IMR-90 (cell line): ENCODE measurements at regions not wholly inside any gene's neighbourhood (a gene's known extent, or its start where the extent isn't known, plus 50 kb on each side); places are given as distances from the start of the nearest gene placed in this dataset.

Experiments
- ATAC-seq: fragments of 200-7000 bp; cut with Tn5 transposase; 2 replicates; pipeline ENCODE4 v1.9.1; 2020; ENCODE audit warnings: low read depth, mild to moderate bottlenecking, moderate library complexity
- BruUV-seq: library from RNA; stranded (reverse); fragments of 400-500 nt; replicated peaks from 2 replicates; lab custom pipeline; 2021; lab: Mats Ljungman, UMichigan
- CTCF ChIA-PET: fragments of 300-600 bp; formaldehyde crosslinking; extraction: SDS; loops from one replicate; lab custom pipeline; 2021; ENCODE audit warnings: antibody characterized with exemption; lab: Yijun Ruan, JAX
- POLR2A ChIA-PET: fragments of 300-600 bp; sonication (Branson Sonifier 250); formaldehyde crosslinking; loops from one replicate; lab custom pipeline; 2022; ENCODE audit warnings: antibody characterized with exemption; ENCODE audit not compliant: unreplicated experiment; lab: Charles Lee
- DNase-seq: peaks from one replicate; pipeline ENCODE4 v3.0.0; 2013
- H2AFZ ChIP-seq: replicated peaks from 2 replicates; pipeline ENCODE3; 2013; ENCODE audit warnings: low read length, mild to moderate bottlenecking; ENCODE audit not compliant: poor library complexity
- H2AK5ac ChIP-seq: 2 replicates; pipeline ENCODE4 v1.6.1; 2013; ENCODE audit warnings: low read depth, low read length, inconsistent platforms
- H2AK9ac ChIP-seq: replicated peaks from 2 replicates; pipeline ENCODE3; 2013; ENCODE audit warnings: mild to moderate bottlenecking, low read depth, low read length, moderate library complexity; ENCODE audit not compliant: poor library complexity
- H2BK120ac ChIP-seq: 2 replicates; pipeline ENCODE4 v1.6.1; 2013; ENCODE audit warnings: low read depth, low read length, inconsistent platforms
- H2BK15ac ChIP-seq: 3 replicates; pipeline ENCODE4 v1.6.1; 2013; ENCODE audit warnings: low read depth, low read length, inconsistent platforms
- H2BK20ac ChIP-seq: 2 replicates; pipeline ENCODE4 v1.6.1; 2013; ENCODE audit warnings: low read depth, mild to moderate bottlenecking, inconsistent platforms, low read length, moderate library complexity
- H2BK5ac ChIP-seq: 2 replicates; pipeline ENCODE4 v1.6.1; 2013; ENCODE audit warnings: mild to moderate bottlenecking, low read depth, low read length, inconsistent platforms; ENCODE audit not compliant: poor library complexity, severe bottlenecking
- H3K14ac ChIP-seq: replicated peaks from 2 replicates; pipeline ENCODE4 v1.6.1; 2013; ENCODE audit warnings: low read depth, low read length, inconsistent platforms
- H3K18ac ChIP-seq: 2 replicates; pipeline ENCODE4 v1.6.1; 2013; ENCODE audit warnings: low read depth, low read length, control low read depth
- H3K23ac ChIP-seq: 2 replicates; pipeline ENCODE4 v1.6.1; 2013; ENCODE audit warnings: low read depth, low read length, inconsistent platforms
- H3K27ac ChIP-seq: 2 replicates; pipeline ENCODE4 v1.5.1; 2013; ENCODE audit warnings: mild to moderate bottlenecking, control low read depth, low read length; ENCODE audit not compliant: insufficient read depth
- H3K27me3 ChIP-seq: 2 replicates; pipeline ENCODE4 v1.6.1; 2013; ENCODE audit warnings: low read length; ENCODE audit not compliant: control insufficient read depth, insufficient read depth
- H3K36me3 ChIP-seq: 2 replicates; pipeline ENCODE4 v1.6.1; 2013; ENCODE audit warnings: low read length, mixed read lengths; ENCODE audit not compliant: control insufficient read depth, insufficient read depth
- H3K4ac ChIP-seq: 2 replicates; pipeline ENCODE4 v1.6.1; 2013; ENCODE audit warnings: low read depth, low read length, inconsistent platforms
- H3K4me1 ChIP-seq: 2 replicates; pipeline ENCODE4 v1.6.1; 2013; ENCODE audit warnings: low read length, mixed read lengths; ENCODE audit not compliant: control insufficient read depth, insufficient read depth
- H3K4me2 ChIP-seq: 2 replicates; pipeline ENCODE4 v1.6.1; 2013; ENCODE audit warnings: low read depth, mild to moderate bottlenecking, control low read depth, low read length, moderate library complexity
- H3K4me3 ChIP-seq: 2 replicates; pipeline ENCODE4 v1.5.1; 2013; ENCODE audit warnings: low read depth, mild to moderate bottlenecking, control low read depth, low read length, moderate library complexity; ENCODE audit not compliant: insufficient read depth
- H3K56ac ChIP-seq: 2 replicates; pipeline ENCODE4 v1.6.1; 2013; ENCODE audit warnings: low read length, inconsistent platforms; ENCODE audit not compliant: insufficient read depth; ENCODE audit errors: extremely low read depth
- H3K79me1 ChIP-seq, 2 experiments: 2 replicates each; pipeline ENCODE4 v1.6.1; 2013; ENCODE audit warnings: low read length in 2 of 2, inconsistent platforms in 1 of 2, low read depth in 1 of 2
- H3K9ac ChIP-seq: 2 replicates; pipeline ENCODE4 v1.6.1; 2013; ENCODE audit warnings: low read depth, low read length, control low read depth
- H3K9me1 ChIP-seq: 2 replicates; pipeline ENCODE4 v1.6.1; 2013; ENCODE audit warnings: low read length, inconsistent platforms; ENCODE audit not compliant: insufficient read depth
- H3K9me3 ChIP-seq: 2 replicates; pipeline ENCODE4 v1.6.1; 2013; ENCODE audit warnings: low read length; ENCODE audit not compliant: control insufficient read depth, insufficient read depth
- H4K20me1 ChIP-seq: 2 replicates; pipeline ENCODE4 v1.6.1; 2013; ENCODE audit warnings: low read length, inconsistent platforms; ENCODE audit not compliant: insufficient read depth
- H4K5ac ChIP-seq: 2 replicates; pipeline ENCODE4 v1.6.1; 2013; ENCODE audit warnings: mild to moderate bottlenecking, low read depth, low read length, control low read depth
- H4K8ac ChIP-seq, 2 experiments: 2 replicates each; pipeline ENCODE4 v1.6.1; 2013; ENCODE audit warnings: low read depth in 2 of 2, low read length in 2 of 2, control low read depth in 1 of 2, inconsistent platforms in 1 of 2
- H4K91ac ChIP-seq: 2 replicates; pipeline ENCODE4 v1.6.1; 2013; ENCODE audit warnings: low read depth, low read length, inconsistent platforms; ENCODE audit not compliant: insufficient read depth
- BHLHE40 ChIP-seq: fragments of 150-350 bp; IDR thresholded peaks from 2 replicates; pipeline ENCODE4 v1.6.1; 2016; ENCODE audit warnings: mild to moderate bottlenecking, low read depth, low read length
- CEBPB ChIP-seq: IDR thresholded peaks from 2 replicates; pipeline ENCODE4 v1.6.1; 2012; ENCODE audit warnings: low read depth, low read length, improper control_type of control experiment
- CHD1 ChIP-seq: IDR thresholded peaks from 2 replicates; pipeline ENCODE4 v1.6.1; 2012; ENCODE audit warnings: low read depth, low read length, improper control_type of control experiment
- FOS ChIP-seq: fragments of 150-350 bp; IDR thresholded peaks from 2 replicates; pipeline ENCODE4 v1.6.1; 2016; ENCODE audit warnings: low read depth, low read length
- MAFK ChIP-seq: IDR thresholded peaks from 2 replicates; pipeline ENCODE4 v1.6.1; 2012; ENCODE audit warnings: low read depth, low read length, improper control_type of control experiment
- MAZ ChIP-seq: IDR thresholded peaks from 2 replicates; pipeline ENCODE4 v1.6.1; 2012; ENCODE audit warnings: low read depth, mild to moderate bottlenecking, low read length, improper control_type of control experiment, moderate library complexity, borderline replicate concordance
- MXI1 ChIP-seq: IDR thresholded peaks from 2 replicates; pipeline ENCODE4 v1.6.1; 2012; ENCODE audit warnings: low read depth, mild to moderate bottlenecking, low read length, moderate library complexity, borderline replicate concordance
- POLR2A ChIP-seq: IDR thresholded peaks from 2 replicates; pipeline ENCODE4 v1.6.1; 2012; ENCODE audit warnings: mild to moderate bottlenecking, low read depth, low read length
- RAD21 ChIP-seq: IDR thresholded peaks from 2 replicates; pipeline ENCODE4 v1.6.1; 2012; ENCODE audit warnings: low read length, improper control_type of control experiment
- RCOR1 ChIP-seq: IDR thresholded peaks from 2 replicates; pipeline ENCODE4 v1.6.1; 2012; ENCODE audit warnings: mild to moderate bottlenecking, low read length, improper control_type of control experiment; ENCODE audit not compliant: insufficient replicate concordance
- RFX5 ChIP-seq: IDR thresholded peaks from 2 replicates; pipeline ENCODE4 v1.8.0; 2012; ENCODE audit warnings: low read depth, mild to moderate bottlenecking, low read length, moderate library complexity
- SMC3 ChIP-seq: fragments of 150-350 bp; IDR thresholded peaks from 2 replicates; pipeline ENCODE4 v1.6.1; 2016; ENCODE audit warnings: low read depth, mild to moderate bottlenecking, antibody characterized with exemption, low read length, moderate library complexity
- WGBS, 2 experiments: methylation state at CpG; one replicate each; pipeline versions ENCODE4 v1.1.5 to v1.1.7; 2013; ENCODE audit warnings: missing lambda C conversion rate in 2 of 2; ENCODE audit not compliant: insufficient read length in 1 of 2; ENCODE audit errors: extremely low coverage in 2 of 2; 5-methylcytosine and 5-hydroxymethylcytosine counted together
- dilution Hi-C: fragments of 300-500 bp; cut with HindIII; formaldehyde crosslinking; loops from one replicate; pipeline ENCODE4 v1.14.3; 2018; ENCODE audit warnings: low sequenced_read_pairs; ENCODE audit not compliant: unreplicated experiment
- in situ Hi-C: fragments of 300-500 bp; cut with MboI; formaldehyde crosslinking; loops from 3 replicates; pipeline ENCODE4 v1.14.3; 2019; ENCODE audit warnings: low sequenced_read_pairs, inconsistent platforms, mixed read lengths
- intact Hi-C: fragments of 100-400 bp; cut with micrococcal nuclease; formaldehyde crosslinking; loops from 2 replicates; pipeline ENCODE4 v1.10.0; 2022
- TF ChIP-seq, protein P1 (sequence below): conservative IDR thresholded peaks from 2 replicates; pipeline ENCODE4 v1.5.1; 2012; ENCODE audit warnings: mild to moderate bottlenecking, low read depth, low read length, improper control_type of control experiment
- TF ChIP-seq, protein P2 (sequence below): fragments of 150-350 bp; IDR thresholded peaks from 2 replicates; pipeline ENCODE4 v1.6.1; 2016; ENCODE audit warnings: low read depth, mild to moderate bottlenecking, low read length, moderate library complexity, borderline replicate concordance
- TF ChIP-seq, protein P3 (sequence below): fragments of 150-350 bp; IDR thresholded peaks from 2 replicates; pipeline ENCODE4 v1.6.1; 2017; ENCODE audit warnings: mild to moderate bottlenecking, antibody characterized with exemption, low read length, low read depth

DNA sequence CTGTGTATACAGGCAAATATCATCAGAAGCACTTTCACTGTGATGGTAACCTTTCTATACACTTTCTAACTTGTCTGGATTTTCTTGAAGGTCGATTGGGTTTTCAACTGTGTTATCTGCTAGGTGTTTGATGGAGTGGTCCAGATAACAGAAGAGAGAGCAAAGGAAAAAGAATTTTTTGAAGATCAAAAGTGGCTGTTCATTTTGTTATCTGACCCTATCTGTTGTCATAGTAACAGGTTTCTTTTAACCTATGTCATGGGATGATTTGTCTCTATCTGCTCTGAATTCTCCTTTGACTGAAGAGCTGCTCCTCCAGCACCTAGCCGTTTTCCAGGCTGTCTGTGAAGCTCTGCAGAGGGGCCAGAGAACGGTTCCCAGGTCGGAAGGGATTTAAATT lies 77.8 kb upstream of the IRX2 start:
- Histone ChIP-seq H3K9me3 (peaks cover 14% of the 10 kb centered on the region), H3K9ac (no peak overlapping the region), H2AK5ac (no peak overlapping the region), H2BK20ac (no peak overlapping the region), H3K4me3 (no peak overlapping the region), H3K9me1 (no peaks in the 10 kb centered on the region), H3K36me3 (no peaks in the 10 kb centered on the region), H3K4me2 (no peak overlapping the region), H4K20me1 (no peaks in the 10 kb centered on the region), H2BK5ac (no peak overlapping the region), H3K14ac (no peak overlapping the region), H3K4ac (no peak overlapping the region), H4K5ac (no peak overlapping the region), H3K18ac (no peak overlapping the region), H4K8ac (no peak overlapping the region), H3K79me1 (no peaks in the 10 kb centered on the region), H3K23ac (no peak overlapping the region), H3K27me3 (no peaks in the 10 kb centered on the region), H2AK9ac (no peak overlapping the region), H3K4me1 (no peaks in the 10 kb centered on the region), H2BK15ac (no peak overlapping the region), H3K56ac (no peak overlapping the region), H3K27ac (no peak overlapping the region), H2AFZ (no peak overlapping the region), H4K91ac (no peak overlapping the region), H2BK120ac (no peak overlapping the region)
- no peak for TF ChIP-seq SMC3
- no peak for TF ChIP-seq CEBPB
- TF ChIP-seq MAFK: no peak
- no peak for TF ChIP-seq RCOR1
- TF ChIP-seq MXI1: no peak
- no peak for TF ChIP-seq MAZ
- TF ChIP-seq CHD1: no peak
- TF ChIP-seq FOS: no peak
- TF ChIP-seq BHLHE40: no peak
- TF ChIP-seq, protein P1, sequence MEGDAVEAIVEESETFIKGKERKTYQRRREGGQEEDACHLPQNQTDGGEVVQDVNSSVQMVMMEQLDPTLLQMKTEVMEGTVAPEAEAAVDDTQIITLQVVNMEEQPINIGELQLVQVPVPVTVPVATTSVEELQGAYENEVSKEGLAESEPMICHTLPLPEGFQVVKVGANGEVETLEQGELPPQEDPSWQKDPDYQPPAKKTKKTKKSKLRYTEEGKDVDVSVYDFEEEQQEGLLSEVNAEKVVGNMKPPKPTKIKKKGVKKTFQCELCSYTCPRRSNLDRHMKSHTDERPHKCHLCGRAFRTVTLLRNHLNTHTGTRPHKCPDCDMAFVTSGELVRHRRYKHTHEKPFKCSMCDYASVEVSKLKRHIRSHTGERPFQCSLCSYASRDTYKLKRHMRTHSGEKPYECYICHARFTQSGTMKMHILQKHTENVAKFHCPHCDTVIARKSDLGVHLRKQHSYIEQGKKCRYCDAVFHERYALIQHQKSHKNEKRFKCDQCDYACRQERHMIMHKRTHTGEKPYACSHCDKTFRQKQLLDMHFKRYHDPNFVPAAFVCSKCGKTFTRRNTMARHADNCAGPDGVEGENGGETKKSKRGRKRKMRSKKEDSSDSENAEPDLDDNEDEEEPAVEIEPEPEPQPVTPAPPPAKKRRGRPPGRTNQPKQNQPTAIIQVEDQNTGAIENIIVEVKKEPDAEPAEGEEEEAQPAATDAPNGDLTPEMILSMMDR: no peak
- TF ChIP-seq RAD21: no peak
- no peak for TF ChIP-seq RFX5
- TF ChIP-seq, protein P2, sequence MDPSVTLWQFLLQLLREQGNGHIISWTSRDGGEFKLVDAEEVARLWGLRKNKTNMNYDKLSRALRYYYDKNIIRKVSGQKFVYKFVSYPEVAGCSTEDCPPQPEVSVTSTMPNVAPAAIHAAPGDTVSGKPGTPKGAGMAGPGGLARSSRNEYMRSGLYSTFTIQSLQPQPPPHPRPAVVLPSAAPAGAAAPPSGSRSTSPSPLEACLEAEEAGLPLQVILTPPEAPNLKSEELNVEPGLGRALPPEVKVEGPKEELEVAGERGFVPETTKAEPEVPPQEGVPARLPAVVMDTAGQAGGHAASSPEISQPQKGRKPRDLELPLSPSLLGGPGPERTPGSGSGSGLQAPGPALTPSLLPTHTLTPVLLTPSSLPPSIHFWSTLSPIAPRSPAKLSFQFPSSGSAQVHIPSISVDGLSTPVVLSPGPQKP: no peak
- TF ChIP-seq, protein P3, sequence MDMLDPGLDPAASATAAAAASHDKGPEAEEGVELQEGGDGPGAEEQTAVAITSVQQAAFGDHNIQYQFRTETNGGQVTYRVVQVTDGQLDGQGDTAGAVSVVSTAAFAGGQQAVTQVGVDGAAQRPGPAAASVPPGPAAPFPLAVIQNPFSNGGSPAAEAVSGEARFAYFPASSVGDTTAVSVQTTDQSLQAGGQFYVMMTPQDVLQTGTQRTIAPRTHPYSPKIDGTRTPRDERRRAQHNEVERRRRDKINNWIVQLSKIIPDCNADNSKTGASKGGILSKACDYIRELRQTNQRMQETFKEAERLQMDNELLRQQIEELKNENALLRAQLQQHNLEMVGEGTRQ: no peak
- no peak for TF ChIP-seq POLR2A
- dilution Hi-C loops: no loop called here
- ATAC-seq: no peak
- ChIA-PET POLR2A (no interaction called here), CTCF (no interaction called here)
- no CpG with 5 or more reads among the region's 4 CpGs for WGBS, 2 experiments
- DNase-seq: no peak
- in situ Hi-C loops: no loop called here
- intact Hi-C loops: no loop called here
- BruUV-seq: no TSS peak
